NCI-H526 (cell line): ENCODE measurements at regions not wholly inside any gene's neighbourhood (a gene's known extent, or its start where the extent isn't known, plus 50 kb on each side); places are given as distances from the start of the nearest gene placed in this dataset.

ENCODE experiments used
- DNase-seq, 2 experiments: peaks; one replicate each; lab custom pipeline; 2025; lab: John Stamatoyannopoulos, UW

GRCh38 chr5:175285261-175285660 is 158.7 kb downstream of the DRD1 start:
- DNase-seq, result no peak

- no peak for DNase-seq
Observed at GRCh38 chr5:175284806-175285205, 159.2 kb downstream of the DRD1 start.

- no peak for DNase-seq
Observed at GRCh38 chr5:175282611-175283225, 161.3 kb downstream of the DRD1 start.

GRCh38 chr5:175281714-175282113 is 162.3 kb downstream of the DRD1 start:
- DNase-seq, result no peak

GRCh38 chr5:175281257-175281656 is 162.7 kb downstream of the DRD1 start:
- no peak for DNase-seq

GRCh38 chr5:175279506-175279905 is 164.5 kb downstream of the DRD1 start:
- no peak for DNase-seq

- no peak for DNase-seq
Observed at GRCh38 chr5:175275748-175276147, 168.2 kb downstream of the DRD1 start.

- DNase-seq, result no peak
Observed at GRCh38 chr5:175275097-175275496, 168.9 kb downstream of the DRD1 start.

GRCh38 chr5:175274171-175274570 is 169.8 kb downstream of the DRD1 start:
- DNase-seq, result no peak

- DNase-seq, result no peak
Observed at GRCh38 chr5:175264406-175264805, 179.6 kb downstream of the DRD1 start.

GRCh38 chr5:175263776-175264175 is 180.2 kb downstream of the DRD1 start:
- no peak for DNase-seq

GRCh38 chr5:175261526-175261925 is 182.5 kb downstream of the DRD1 start:
- DNase-seq, result no peak

- DNase-seq, result no peak
Observed at GRCh38 chr5:175261037-175261436, 182.9 kb downstream of the DRD1 start.

GRCh38 chr5:175257847-175258194 is 186.2 kb downstream of the DRD1 start:
- DNase-seq, result no peak

- no peak for DNase-seq
Observed at GRCh38 chr5:175257128-175257846, 186.7 kb downstream of the DRD1 start.

GRCh38 chr5:175254155-175254554 is 189.8 kb downstream of the DRD1 start:
- no peak for DNase-seq

GRCh38 chr5:175253597-175253996 is 190.4 kb downstream of the DRD1 start:
- DNase-seq, result no peak

- no peak for DNase-seq
Observed at GRCh38 chr5:175252234-175252805, 191.7 kb downstream of the DRD1 start.

- DNase-seq, result no peak
Observed at GRCh38 chr5:175250426-175250825, 193.6 kb downstream of the DRD1 start.

GRCh38 chr5:175248416-175248905 is 195.5 kb downstream of the DRD1 start:
- DNase-seq, result no peak

GRCh38 chr5:175246889-175247520 is 197.0 kb downstream of the DRD1 start:
- DNase-seq, result no peak

- no peak for DNase-seq
Observed at GRCh38 chr5:175246242-175246888, 197.6 kb downstream of the DRD1 start.
